CD8-positive, alpha-beta memory T cell (primary cell): ENCODE measurements at regions not wholly inside any gene's neighbourhood (a gene's known extent, or its start where the extent isn't known, plus 50 kb on each side); places are given as distances from the start of the nearest gene placed in this dataset.

ENCODE experiments used
- CTCF ChIA-PET: fragments of 350-600 bp; sonication (Branson Sonifier 250); formaldehyde crosslinking; loops from one replicate; lab custom pipeline; 2021; ENCODE audit warnings: antibody characterized with exemption; lab: Charles Lee
- POLR2A ChIA-PET: fragments of 350-600 bp; sonication (Branson Sonifier 250); formaldehyde crosslinking; loops from one replicate; lab custom pipeline; 2021; ENCODE audit warnings: antibody characterized with exemption; lab: Charles Lee
- DNase-seq, 5 donors: peaks; one replicate each; pipeline versions ENCODE4 v3.0.0 to v3.0.0-alpha.2; 2020 to 2022; ENCODE audit warnings: mixed read lengths in 1 of 5
- H3K27ac ChIP-seq: one replicate; pipeline ENCODE4 v1.7.0; 2013; ENCODE audit warnings: low read depth, mild to moderate bottlenecking, low read length, moderate library complexity
- H3K27me3 ChIP-seq: 2 replicates; pipeline ENCODE4 v1.7.0; 2013; ENCODE audit warnings: low read length, mild to moderate bottlenecking; ENCODE audit not compliant: insufficient read depth, poor library complexity, severe bottlenecking
- H3K36me3 ChIP-seq: 2 replicates; pipeline ENCODE4 v1.7.0; 2013; ENCODE audit warnings: mild to moderate bottlenecking, low read length, moderate library complexity; ENCODE audit not compliant: insufficient read depth
- H3K4me1 ChIP-seq: 2 replicates; pipeline ENCODE4 v1.7.0; 2013; ENCODE audit warnings: mild to moderate bottlenecking, low read length, moderate library complexity; ENCODE audit not compliant: insufficient read depth
- H3K4me3 ChIP-seq: 2 replicates; pipeline ENCODE4 v1.7.0; 2013; ENCODE audit warnings: mild to moderate bottlenecking, low read length
- H3K9me3 ChIP-seq: 2 replicates; pipeline ENCODE4 v1.7.0; 2013; ENCODE audit warnings: mild to moderate bottlenecking, low read length
- H3K27ac Mint-ChIP-seq, 8 donors: one replicate each; pipeline ENCODE4 v1.8.0; 2020 to 2021; ENCODE audit warnings: mixed read lengths in 8 of 8, mild to moderate bottlenecking in 6 of 8, inconsistent platforms in 3 of 8, moderate library complexity in 3 of 8
- H3K27me3 Mint-ChIP-seq, 2 donors: one replicate each; pipeline ENCODE4 v1.8.0; 2020 to 2021; ENCODE audit warnings: mixed read lengths in 2 of 2, mild to moderate bottlenecking in 1 of 2, moderate library complexity in 1 of 2
- H3K36me3 Mint-ChIP-seq, 3 donors: one replicate each; pipeline ENCODE4 v1.8.0; 2020 to 2021; ENCODE audit warnings: mixed read lengths in 3 of 3, inconsistent platforms in 1 of 3, mild to moderate bottlenecking in 1 of 3
- H3K4me1 Mint-ChIP-seq, 3 donors: one replicate each; pipeline ENCODE4 v1.8.0; 2020 to 2021; ENCODE audit warnings: mixed read lengths in 3 of 3, inconsistent platforms in 1 of 3, mild to moderate bottlenecking in 1 of 3
- H3K4me3 Mint-ChIP-seq, 7 donors: one replicate each; pipeline ENCODE4 v1.8.0; 2020 to 2021; ENCODE audit warnings: mixed read lengths in 7 of 7, mild to moderate bottlenecking in 6 of 7, moderate library complexity in 4 of 7, inconsistent platforms in 2 of 7
- H3K9me3 Mint-ChIP-seq, 5 donors: one replicate each; pipeline ENCODE4 v1.8.0; 2020 to 2022; ENCODE audit warnings: mixed read lengths in 5 of 5, mild to moderate bottlenecking in 3 of 5, moderate library complexity in 2 of 5, inconsistent platforms in 1 of 5

DNA sequence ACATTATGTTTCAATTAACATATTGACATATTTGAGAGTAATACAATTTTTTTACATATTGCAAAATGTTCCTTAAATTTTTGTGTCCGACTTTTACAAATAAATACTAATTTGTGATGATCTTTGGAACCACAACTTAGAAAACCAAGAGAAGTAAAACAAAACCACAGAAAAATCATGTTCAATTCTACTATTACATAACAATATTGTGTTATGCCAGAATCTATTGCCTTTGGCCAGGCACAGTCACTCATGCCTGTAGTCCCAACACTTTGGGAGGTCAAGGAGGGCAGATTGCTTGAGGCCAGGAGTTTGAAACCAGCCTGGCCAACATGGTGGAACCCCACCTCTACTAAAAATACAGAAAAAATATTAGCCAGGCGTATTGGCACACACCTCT lies 92.8 kb upstream of the APCDD1 start:
- H3K36me3 ChIP-seq: no peaks in the 10 kb centered on the region
- H3K27ac Mint-ChIP-seq: no peak overlapping the region
- peaks cover 0 to 2% (median 0%) of the 10 kb centered on the region in 3 donors for H3K36me3 Mint-ChIP-seq
- no peaks in the 10 kb centered on the region for H3K4me1 ChIP-seq
- H3K4me1 Mint-ChIP-seq: no peaks in the 10 kb centered on the region
- H3K27ac ChIP-seq: no peak overlapping the region
- CTCF ChIA-PET: no interaction called here
- DNase-seq: no peak
- POLR2A ChIA-PET: no interaction called here
- peaks cover 7% of the 10 kb centered on the region for H3K9me3 ChIP-seq
- H3K9me3 Mint-ChIP-seq: peaks cover 6 to 17% (median 9%) of the 10 kb centered on the region in 5 donors
- H3K27me3 Mint-ChIP-seq: peaks cover 0 to 3% of the 10 kb centered on the region in 2 donors
- H3K27me3 ChIP-seq: no peaks in the 10 kb centered on the region
- H3K4me3 ChIP-seq: no peak overlapping the region
- no peak overlapping the region for H3K4me3 Mint-ChIP-seq

DNA sequence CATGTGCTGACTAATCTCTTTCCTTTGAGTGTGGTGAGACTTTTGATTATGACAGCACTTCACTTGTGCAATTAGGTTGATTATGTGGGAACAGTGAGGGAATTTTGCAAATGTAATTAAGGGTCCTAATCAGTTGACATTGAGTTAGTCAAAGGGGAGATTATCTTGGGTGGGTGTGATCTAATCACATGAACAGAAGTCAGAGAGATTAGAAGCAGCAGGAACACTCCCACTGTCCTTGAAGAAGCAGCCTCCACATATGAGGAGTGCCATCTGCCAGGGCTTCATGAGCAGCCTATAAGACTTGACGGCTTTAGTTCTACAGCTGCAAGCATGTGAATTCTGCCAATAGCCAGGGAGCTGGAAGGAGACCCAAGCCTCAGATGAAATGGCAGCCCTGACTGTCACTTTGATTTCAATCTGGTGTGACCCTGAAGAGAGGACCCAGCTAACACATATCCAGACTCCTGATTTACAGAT lies 89.4 kb upstream of the APCDD1 start:
- DNase-seq: no peak
- POLR2A ChIA-PET: no interaction called here
- Mint-ChIP-seq H3K27ac (no peak overlapping the region), H3K4me1 (no peaks in the 10 kb centered on the region), H3K36me3 (peaks cover 0 to 2% (median 0%) of the 10 kb centered on the region in 3 donors), H3K4me3 (no peak overlapping the region), H3K9me3 (peaks cover 0 to 9% (median 3%) of the 10 kb centered on the region in 5 donors), H3K27me3 (peaks cover 3 to 4% of the 10 kb centered on the region in 2 donors)
- Histone ChIP-seq H3K4me3 (no peak overlapping the region), H3K27ac (no peak overlapping the region), H3K4me1 (no peaks in the 10 kb centered on the region), H3K27me3 (no peaks in the 10 kb centered on the region), H3K36me3 (no peaks in the 10 kb centered on the region), H3K9me3 (no peaks in the 10 kb centered on the region)
- CTCF ChIA-PET: no interaction called here

DNA sequence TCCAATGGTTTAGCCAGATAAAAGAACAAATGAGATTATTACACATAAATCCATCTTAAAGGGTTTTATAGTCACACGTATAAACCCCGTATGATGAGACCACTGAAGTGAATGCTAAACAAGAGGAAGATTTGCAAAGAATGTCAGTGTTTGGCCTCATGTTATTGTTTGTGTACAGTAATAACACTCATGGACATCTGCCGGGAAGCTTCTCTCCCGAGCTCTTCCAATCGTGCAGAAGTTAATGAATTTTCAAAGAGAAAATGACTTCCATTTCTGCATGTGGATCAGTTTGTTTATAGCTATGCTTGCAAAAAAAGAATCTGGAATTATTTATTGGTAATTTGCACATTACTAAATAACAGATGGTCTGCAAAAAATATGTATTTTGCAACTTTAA lies 88.5 kb upstream of the APCDD1 start:
- ChIA-PET CTCF (no interaction called here), POLR2A (no interaction called here)
- Mint-ChIP-seq H3K4me1 (no peaks in the 10 kb centered on the region), H3K9me3 (peaks cover 0 to 9% (median 3%) of the 10 kb centered on the region in 5 donors), H3K36me3 (peaks cover 0 to 2% (median 0%) of the 10 kb centered on the region in 3 donors), H3K27ac (no peak overlapping the region), H3K4me3 (no peak overlapping the region), H3K27me3 (peaks cover 3 to 4% of the 10 kb centered on the region in 2 donors)
- Histone ChIP-seq H3K4me1 (no peaks in the 10 kb centered on the region), H3K36me3 (no peaks in the 10 kb centered on the region), H3K9me3 (no peaks in the 10 kb centered on the region), H3K4me3 (no peak overlapping the region), H3K27me3 (no peaks in the 10 kb centered on the region), H3K27ac (no peak overlapping the region)
- no peak for DNase-seq

DNA sequence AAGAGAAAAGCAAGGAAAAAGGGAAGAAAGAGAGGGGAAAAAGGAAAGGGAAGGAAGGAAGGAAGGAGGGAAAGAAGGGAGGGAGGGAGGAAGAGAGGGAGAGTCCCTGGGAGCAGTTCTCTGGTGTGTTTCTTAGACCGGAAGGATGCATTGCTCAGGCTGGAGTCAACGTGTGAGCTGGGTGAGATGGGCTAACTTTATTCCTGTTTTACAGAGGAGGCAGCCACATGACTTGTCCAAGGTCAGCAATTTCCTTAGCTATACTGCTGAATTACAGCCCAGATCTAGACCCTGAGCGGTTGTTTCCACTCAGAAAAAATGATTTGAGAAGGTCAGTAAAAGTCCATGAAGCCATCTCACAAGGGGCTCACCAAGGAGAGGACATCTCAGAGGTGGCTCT lies 86.6 kb upstream of the APCDD1 start:
- Histone ChIP-seq H3K36me3 (no peaks in the 10 kb centered on the region), H3K4me1 (no peaks in the 10 kb centered on the region), H3K27ac (no peak overlapping the region), H3K9me3 (no peaks in the 10 kb centered on the region), H3K27me3 (no peaks in the 10 kb centered on the region), H3K4me3 (no peak overlapping the region)
- Mint-ChIP-seq H3K9me3 (peaks cover 0 to 3% (median under 1%) of the 10 kb centered on the region in 5 donors), H3K4me1 (no peaks in the 10 kb centered on the region), H3K4me3 (no peak overlapping the region), H3K36me3 (peaks cover 0 to under 1% (median 0%) of the 10 kb centered on the region in 3 donors), H3K27ac (no peak overlapping the region), H3K27me3 (peaks cover 3 to 4% of the 10 kb centered on the region in 2 donors)
- POLR2A ChIA-PET: no interaction called here
- DNase-seq: no peak
- CTCF ChIA-PET: no interaction called here

DNA sequence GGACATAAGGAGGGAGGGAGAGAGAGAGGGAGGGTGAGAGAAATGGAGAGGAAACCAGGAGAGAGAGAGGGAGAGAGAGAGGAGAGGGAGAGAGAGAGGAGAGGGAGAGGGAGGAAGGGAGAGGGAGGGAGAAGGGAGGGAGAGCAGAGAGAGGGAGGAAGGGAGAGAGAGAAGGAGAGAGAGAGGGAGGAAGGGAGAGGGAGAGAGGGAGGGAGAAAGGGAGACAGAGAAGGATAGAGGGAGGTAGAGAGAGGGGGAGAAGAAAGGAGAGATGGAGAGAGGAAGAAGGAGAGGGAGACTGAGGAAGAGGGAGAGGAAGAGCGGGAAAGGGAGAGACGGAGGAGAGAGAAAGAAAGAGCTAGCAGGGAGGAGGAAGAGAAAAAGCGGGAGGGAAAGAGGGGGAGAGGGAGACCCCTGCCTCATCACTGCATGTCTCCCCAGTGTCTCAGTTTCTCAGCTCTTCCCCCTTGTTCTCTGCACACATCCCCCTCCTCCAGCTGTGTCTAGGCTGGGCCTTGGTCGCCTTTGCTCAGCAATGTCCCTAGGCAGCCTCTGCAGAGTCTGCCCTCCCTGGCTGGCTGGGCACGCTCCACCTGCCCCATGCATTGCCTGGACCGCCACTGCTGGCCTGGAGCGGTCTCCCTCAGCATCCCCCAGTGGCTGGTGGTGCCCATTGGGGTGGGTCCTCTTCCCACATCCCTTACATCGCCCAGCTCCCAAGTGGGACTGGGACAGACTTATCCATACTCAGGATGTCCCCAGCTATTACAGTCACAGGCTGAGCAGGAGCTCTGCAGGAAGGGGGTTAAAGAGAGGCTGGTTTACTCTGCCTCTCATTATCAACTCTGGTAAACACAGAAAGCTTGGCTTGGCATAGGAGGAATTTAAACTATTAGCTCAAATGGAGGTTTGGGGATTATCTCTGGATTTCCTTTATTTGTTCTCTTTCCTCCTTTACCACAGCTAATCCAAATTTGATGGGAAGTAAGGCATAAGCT lies 85.7 kb upstream of the APCDD1 start:
- Histone ChIP-seq H3K9me3 (no peaks in the 10 kb centered on the region), H3K27me3 (no peaks in the 10 kb centered on the region), H3K4me1 (no peaks in the 10 kb centered on the region), H3K36me3 (no peaks in the 10 kb centered on the region), H3K4me3 (no peak overlapping the region), H3K27ac (no peak overlapping the region)
- Mint-ChIP-seq H3K4me1 (no peaks in the 10 kb centered on the region), H3K9me3 (no peaks in the 10 kb centered on the region), H3K36me3 (no peaks in the 10 kb centered on the region), H3K4me3 (no peak overlapping the region), H3K27me3 (peaks cover 3 to 4% of the 10 kb centered on the region in 2 donors), H3K27ac (no peak overlapping the region)
- POLR2A ChIA-PET: no interaction called here
- no peak for DNase-seq
- CTCF ChIA-PET: no interaction called here

DNA sequence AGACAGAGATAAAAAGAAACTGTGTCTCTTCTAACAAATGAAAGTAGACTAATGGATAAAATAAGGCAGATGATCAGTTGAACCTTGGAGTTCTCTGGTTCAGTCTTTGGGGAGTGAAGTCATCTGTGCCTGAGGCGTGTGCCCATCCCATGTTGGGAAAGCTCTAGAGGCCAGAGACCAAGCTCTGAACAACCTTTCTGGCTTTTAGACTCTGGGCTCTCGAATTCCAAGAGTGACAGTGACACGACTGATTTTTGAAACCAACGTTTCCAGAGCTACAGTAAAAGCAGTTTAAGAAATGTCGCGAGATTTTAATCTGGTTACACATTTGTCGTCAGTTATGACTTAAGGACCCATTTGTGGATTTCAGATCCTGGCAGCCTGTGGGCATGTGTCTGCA lies 83.7 kb upstream of the APCDD1 start:
- Histone ChIP-seq H3K36me3 (no peaks in the 10 kb centered on the region), H3K4me3 (no peak overlapping the region), H3K9me3 (no peaks in the 10 kb centered on the region), H3K27ac (no peak overlapping the region), H3K27me3 (no peaks in the 10 kb centered on the region), H3K4me1 (no peaks in the 10 kb centered on the region)
- CTCF ChIA-PET: no interaction called here
- DNase-seq: no peak
- peaks cover 3 to 4% of the 10 kb centered on the region in 2 donors for H3K27me3 Mint-ChIP-seq
- H3K27ac Mint-ChIP-seq: no peak overlapping the region
- H3K9me3 Mint-ChIP-seq: no peaks in the 10 kb centered on the region
- POLR2A ChIA-PET: no interaction called here
- H3K4me1 Mint-ChIP-seq: no peaks in the 10 kb centered on the region
- H3K4me3 Mint-ChIP-seq: no peak overlapping the region
- no peaks in the 10 kb centered on the region for H3K36me3 Mint-ChIP-seq

DNA sequence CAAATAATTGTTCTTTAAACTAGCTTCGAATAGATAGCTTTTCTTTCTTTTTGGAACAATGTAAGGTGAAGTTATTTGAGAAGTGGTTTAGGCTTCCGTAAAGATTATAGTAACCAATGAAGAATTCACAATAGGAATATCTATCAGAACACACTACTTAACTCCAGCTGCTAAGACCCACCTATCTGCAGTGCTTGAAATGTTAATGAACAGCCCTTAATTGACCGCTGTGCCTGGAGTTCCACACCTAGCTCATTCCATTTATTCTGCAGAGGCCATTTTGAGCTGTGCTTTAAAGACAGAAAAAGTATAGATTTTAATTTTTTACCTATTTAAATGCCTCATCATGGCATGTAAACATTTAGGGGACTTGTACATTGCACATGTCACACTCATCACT lies 83.3 kb upstream of the APCDD1 start:
- Mint-ChIP-seq H3K27ac (no peak overlapping the region), H3K4me1 (no peaks in the 10 kb centered on the region), H3K27me3 (peaks cover 3 to 4% of the 10 kb centered on the region in 2 donors), H3K36me3 (no peaks in the 10 kb centered on the region), H3K9me3 (no peaks in the 10 kb centered on the region), H3K4me3 (no peak overlapping the region)
- no peak for DNase-seq
- Histone ChIP-seq H3K36me3 (no peaks in the 10 kb centered on the region), H3K27me3 (no peaks in the 10 kb centered on the region), H3K9me3 (no peaks in the 10 kb centered on the region), H3K27ac (no peak overlapping the region), H3K4me1 (no peaks in the 10 kb centered on the region), H3K4me3 (no peak overlapping the region)
- ChIA-PET CTCF (no interaction called here), POLR2A (no interaction called here)

DNA sequence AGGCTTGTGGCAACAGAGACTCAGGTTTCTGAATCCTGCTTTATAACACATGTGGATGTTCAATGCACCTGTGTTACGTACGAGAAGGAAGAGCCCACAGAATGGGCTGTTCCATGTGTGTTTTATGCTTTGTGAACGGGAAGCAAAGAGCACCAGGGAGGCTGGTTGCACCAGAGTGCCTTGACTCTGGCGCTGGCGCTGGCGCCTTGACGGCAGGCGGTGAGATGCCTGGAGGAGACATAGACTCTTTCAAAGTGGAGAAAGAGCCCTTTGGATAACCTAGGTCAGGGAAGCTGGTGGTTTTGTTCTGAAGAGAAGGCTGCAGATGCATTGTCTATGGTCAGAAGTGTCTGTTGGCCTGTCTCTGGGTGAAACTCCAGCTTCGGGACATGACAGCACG lies 80.2 kb upstream of the APCDD1 start:
- Mint-ChIP-seq H3K27me3 (peaks cover 3 to 6% of the 10 kb centered on the region in 2 donors), H3K4me1 (no peaks in the 10 kb centered on the region), H3K27ac (no peak overlapping the region), H3K9me3 (no peaks in the 10 kb centered on the region), H3K36me3 (no peaks in the 10 kb centered on the region), H3K4me3 (no peak overlapping the region)
- ChIA-PET POLR2A (no interaction called here), CTCF (no interaction called here)
- Histone ChIP-seq H3K27ac (no peak overlapping the region), H3K9me3 (no peaks in the 10 kb centered on the region), H3K4me1 (no peaks in the 10 kb centered on the region), H3K27me3 (no peaks in the 10 kb centered on the region), H3K36me3 (no peaks in the 10 kb centered on the region), H3K4me3 (no peak overlapping the region)
- no peak for DNase-seq
